ENCODE measurements at regions not wholly inside any gene's neighbourhood (a gene's known extent, or its start where the extent isn't known, plus 50 kb on each side); places are given as distances from the start of the nearest gene placed in this dataset.

- no TSS peak for BruUV-seq (replicated peaks)
- DNase-seq, result no peak
- Mint-ChIP-seq H3K4me1 (ENCODE audit: low read depth, unreplicated experiment) (peaks cover 8% of the 10 kb centered on the region), H3K27ac (ENCODE audit: unreplicated experiment) (no peak overlapping the region), H3K27me3 (ENCODE audit: unreplicated experiment) (peaks cover 67% of the 10 kb centered on the region), H3K4me3 (ENCODE audit: low read depth, unreplicated experiment) (no peak overlapping the region), H3K36me3 (ENCODE audit: insufficient read depth, unreplicated experiment) (peaks cover 6% of the 10 kb centered on the region), H3K9me3 (ENCODE audit: low read depth, unreplicated experiment) (peaks cover 3% of the 10 kb centered on the region)
- no peak for TF ChIP-seq CTCF (IDR thresholded peaks at IDR 0.05; ENCODE audit: unreplicated experiment)
- intact Hi-C loops (cut with micrococcal nuclease; ENCODE audit: unreplicated experiment), result loop anchor here (5.0 kb wide), 1 partner anchor 247 kb away; no protein-coding TSS in a partner anchor
- CTCF ChIA-PET, result no interaction called here
Observed at GRCh38 chr2:126774761-126775160, 118.8 kb downstream of the GYPC start.

- no peaks in the 10 kb centered on the region for H3K9me3 Mint-ChIP-seq (ENCODE audit: low read depth, unreplicated experiment)
- H3K27me3 Mint-ChIP-seq (ENCODE audit: unreplicated experiment), result peaks cover 67% of the 10 kb centered on the region
- no peak overlapping the region for H3K27ac Mint-ChIP-seq (ENCODE audit: unreplicated experiment)
- peaks cover 8% of the 10 kb centered on the region for H3K4me1 Mint-ChIP-seq (ENCODE audit: low read depth, unreplicated experiment)
- BruUV-seq (replicated peaks), result no TSS peak
- CTCF ChIA-PET, result no interaction called here
- peaks cover 6% of the 10 kb centered on the region for H3K36me3 Mint-ChIP-seq (ENCODE audit: insufficient read depth, unreplicated experiment)
- intact Hi-C loops (cut with micrococcal nuclease; ENCODE audit: unreplicated experiment), result loop anchor here (5.0 kb wide), 1 partner anchor 248 kb away; no protein-coding TSS in a partner anchor
- peak overlapping the region; percentile 1 for H3K4me3 Mint-ChIP-seq (ENCODE audit: low read depth, unreplicated experiment)
- DNase-seq, result no peak
- no peak for TF ChIP-seq CTCF (IDR thresholded peaks at IDR 0.05; ENCODE audit: unreplicated experiment)
Observed at GRCh38 chr2:126775300-126775985, 119.5 kb downstream of the GYPC start.

- DNase-seq, result no peak
- peak overlapping the region; percentile 1 for H3K4me3 Mint-ChIP-seq (ENCODE audit: low read depth, unreplicated experiment)
- peaks cover 67% of the 10 kb centered on the region for H3K27me3 Mint-ChIP-seq (ENCODE audit: unreplicated experiment)
- no peak overlapping the region for H3K27ac Mint-ChIP-seq (ENCODE audit: unreplicated experiment)
- CTCF ChIA-PET, result interaction anchor here (0.7 kb wide), 1 partner anchor 248 kb away, joined by 4 read pairs; no protein-coding TSS in a partner anchor
- H3K9me3 Mint-ChIP-seq (ENCODE audit: low read depth, unreplicated experiment), result no peaks in the 10 kb centered on the region
- H3K36me3 Mint-ChIP-seq (ENCODE audit: insufficient read depth, unreplicated experiment), result peaks cover 6% of the 10 kb centered on the region
- peaks cover 8% of the 10 kb centered on the region for H3K4me1 Mint-ChIP-seq (ENCODE audit: low read depth, unreplicated experiment)
- intact Hi-C loops (cut with micrococcal nuclease; ENCODE audit: unreplicated experiment), result loop anchor here (5.0 kb wide), 1 partner anchor 249 kb away; no protein-coding TSS in a partner anchor
- BruUV-seq (replicated peaks), result no TSS peak
- no peak for TF ChIP-seq CTCF (IDR thresholded peaks at IDR 0.05; ENCODE audit: unreplicated experiment)
Observed at GRCh38 chr2:126776255-126776654, 120.3 kb downstream of the GYPC start.

- CTCF ChIA-PET, result interaction anchor here (0.7 kb wide), 1 partner anchor 248 kb away, joined by 4 read pairs; no protein-coding TSS in a partner anchor
- Mint-ChIP-seq H3K27ac (ENCODE audit: unreplicated experiment) (no peak overlapping the region), H3K4me3 (ENCODE audit: low read depth, unreplicated experiment) (peak overlapping the region; percentile 76), H3K27me3 (ENCODE audit: unreplicated experiment) (peaks cover 67% of the 10 kb centered on the region), H3K9me3 (ENCODE audit: low read depth, unreplicated experiment) (no peaks in the 10 kb centered on the region), H3K4me1 (ENCODE audit: low read depth, unreplicated experiment) (peaks cover 8% of the 10 kb centered on the region), H3K36me3 (ENCODE audit: insufficient read depth, unreplicated experiment) (peaks cover 6% of the 10 kb centered on the region)
- intact Hi-C loops (cut with micrococcal nuclease; ENCODE audit: unreplicated experiment), result loop anchor here (5.0 kb wide), 1 partner anchor 250 kb away; no protein-coding TSS in a partner anchor
- BruUV-seq (replicated peaks), result no TSS peak
- peak; percentile 76 for TF ChIP-seq CTCF (IDR thresholded peaks at IDR 0.05; ENCODE audit: unreplicated experiment)
- DNase-seq, result peak; percentile 82
Observed at GRCh38 chr2:126776692-126777619, 121.0 kb downstream of the GYPC start.
